ENCODE measurements at regions not wholly inside any gene's neighbourhood (a gene's known extent, or its start where the extent isn't known, plus 50 kb on each side); places are given as distances from the start of the nearest gene placed in this dataset.

DNA sequence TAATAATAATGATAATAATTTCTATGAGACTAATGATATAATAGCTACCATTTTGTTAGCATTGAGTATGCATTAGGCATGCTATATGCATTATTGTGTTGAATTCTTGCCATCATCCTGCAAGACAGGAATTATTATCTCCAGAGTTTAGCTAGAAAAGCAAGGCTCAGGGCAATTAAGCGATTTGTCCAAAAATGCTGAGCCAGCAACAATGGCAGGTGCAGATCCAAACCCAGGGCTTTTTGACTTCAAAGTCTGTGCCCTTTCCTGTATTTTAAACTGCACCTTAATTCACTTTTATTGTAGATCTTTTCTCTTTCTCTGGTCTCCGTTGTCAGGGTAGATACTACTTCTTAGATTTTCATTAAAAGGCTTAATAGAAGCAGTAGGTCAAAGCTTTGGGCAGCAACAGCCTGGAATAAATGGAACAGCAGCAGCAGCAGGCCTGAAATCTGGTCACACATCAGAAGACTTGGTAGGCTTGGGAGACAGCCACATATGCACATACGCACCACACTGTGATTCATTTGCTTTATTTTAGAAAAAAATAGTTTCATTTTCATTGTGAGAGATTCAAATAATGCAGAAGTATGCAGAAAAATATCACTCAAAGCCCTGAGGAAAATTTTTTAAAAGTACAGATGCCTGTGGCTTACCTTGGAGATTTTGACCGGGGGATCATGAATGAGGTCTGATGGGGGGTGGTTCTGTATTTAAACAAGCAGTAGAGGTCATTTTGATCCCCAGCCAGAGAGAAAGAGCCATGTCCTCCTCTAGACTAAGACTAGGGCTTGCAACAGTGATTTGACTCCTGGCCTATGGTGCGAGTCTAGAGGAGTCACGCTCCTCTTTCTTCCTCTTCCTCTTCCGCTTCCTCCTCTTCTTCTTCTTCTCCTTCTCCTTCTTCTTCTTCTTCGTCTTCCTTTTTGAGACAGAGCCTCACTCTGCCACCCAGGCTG, 455.7 kb downstream of the TSN start:
- TF ChIP-seq, protein P1, sequence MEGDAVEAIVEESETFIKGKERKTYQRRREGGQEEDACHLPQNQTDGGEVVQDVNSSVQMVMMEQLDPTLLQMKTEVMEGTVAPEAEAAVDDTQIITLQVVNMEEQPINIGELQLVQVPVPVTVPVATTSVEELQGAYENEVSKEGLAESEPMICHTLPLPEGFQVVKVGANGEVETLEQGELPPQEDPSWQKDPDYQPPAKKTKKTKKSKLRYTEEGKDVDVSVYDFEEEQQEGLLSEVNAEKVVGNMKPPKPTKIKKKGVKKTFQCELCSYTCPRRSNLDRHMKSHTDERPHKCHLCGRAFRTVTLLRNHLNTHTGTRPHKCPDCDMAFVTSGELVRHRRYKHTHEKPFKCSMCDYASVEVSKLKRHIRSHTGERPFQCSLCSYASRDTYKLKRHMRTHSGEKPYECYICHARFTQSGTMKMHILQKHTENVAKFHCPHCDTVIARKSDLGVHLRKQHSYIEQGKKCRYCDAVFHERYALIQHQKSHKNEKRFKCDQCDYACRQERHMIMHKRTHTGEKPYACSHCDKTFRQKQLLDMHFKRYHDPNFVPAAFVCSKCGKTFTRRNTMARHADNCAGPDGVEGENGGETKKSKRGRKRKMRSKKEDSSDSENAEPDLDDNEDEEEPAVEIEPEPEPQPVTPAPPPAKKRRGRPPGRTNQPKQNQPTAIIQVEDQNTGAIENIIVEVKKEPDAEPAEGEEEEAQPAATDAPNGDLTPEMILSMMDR (IDR thresholded peaks at IDR 0.05; ENCODE audit: low read depth, low read length), result no peak
- no peak for DNase-seq (ENCODE audit: low read depth, low spot score)
- in situ Hi-C loops (cut with HindIII; ENCODE audit: low sequenced_read_pairs), result no loop called here
- no peak overlapping the region for H3K4me3 ChIP-seq (ENCODE audit: low read depth, low read length)

DNA sequence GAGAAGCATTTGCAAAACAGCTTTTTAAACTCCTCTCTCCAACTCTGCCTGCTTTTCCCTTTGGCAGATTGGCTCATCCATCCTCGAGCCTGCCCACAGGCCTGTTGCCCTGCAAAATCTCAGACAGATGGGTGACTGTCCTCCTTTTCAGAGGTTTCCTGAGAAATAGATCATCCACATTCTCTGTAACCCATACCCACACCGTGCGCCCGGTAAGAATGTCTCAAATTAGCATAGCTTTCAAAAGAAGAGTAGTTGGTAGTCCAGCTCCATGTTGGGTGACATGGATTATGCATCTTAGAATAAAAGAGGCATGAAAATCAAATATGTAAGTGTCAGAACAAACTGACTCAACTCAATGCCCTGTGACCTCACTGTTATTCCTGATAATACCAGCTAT, 457.9 kb downstream of the TSN start:
- in situ Hi-C loops (cut with HindIII; ENCODE audit: low sequenced_read_pairs), result no loop called here
- no peak for DNase-seq (ENCODE audit: low read depth, low spot score)

DNA sequence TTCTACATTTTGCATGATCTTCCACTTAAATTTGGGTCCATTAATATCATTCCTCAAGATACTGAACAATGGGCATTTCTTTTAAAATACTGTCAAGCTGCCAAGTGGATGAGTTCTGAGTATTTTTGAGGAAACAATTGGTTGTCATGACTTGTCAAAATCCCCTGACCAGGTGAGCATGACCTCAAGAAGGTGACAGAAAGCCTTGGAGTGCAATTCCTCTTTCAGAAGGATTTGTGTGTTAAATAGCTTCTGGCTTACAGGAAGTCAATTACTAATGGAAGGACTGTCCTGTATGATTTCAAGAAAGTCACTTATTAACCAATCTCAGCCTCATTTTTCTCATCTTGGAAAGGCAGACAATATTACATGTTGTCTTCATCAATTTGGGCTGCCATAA, 460.6 kb downstream of the TSN start:
- TF ChIP-seq, protein P1 (IDR thresholded peaks at IDR 0.05; ENCODE audit: low read depth, low read length), result no peak
- no peak for DNase-seq (ENCODE audit: low read depth, low spot score)
- H3K4me3 ChIP-seq (ENCODE audit: low read depth, low read length), result no peak overlapping the region
- in situ Hi-C loops (cut with HindIII; ENCODE audit: low sequenced_read_pairs), result no loop called here

More for the DNA sequence above, 457.9 kb downstream of the TSN start:
- TF ChIP-seq, protein P1 (IDR thresholded peaks at IDR 0.05; ENCODE audit: low read depth, low read length), result no peak
- no peak overlapping the region for H3K4me3 ChIP-seq (ENCODE audit: low read depth, low read length)

DNA sequence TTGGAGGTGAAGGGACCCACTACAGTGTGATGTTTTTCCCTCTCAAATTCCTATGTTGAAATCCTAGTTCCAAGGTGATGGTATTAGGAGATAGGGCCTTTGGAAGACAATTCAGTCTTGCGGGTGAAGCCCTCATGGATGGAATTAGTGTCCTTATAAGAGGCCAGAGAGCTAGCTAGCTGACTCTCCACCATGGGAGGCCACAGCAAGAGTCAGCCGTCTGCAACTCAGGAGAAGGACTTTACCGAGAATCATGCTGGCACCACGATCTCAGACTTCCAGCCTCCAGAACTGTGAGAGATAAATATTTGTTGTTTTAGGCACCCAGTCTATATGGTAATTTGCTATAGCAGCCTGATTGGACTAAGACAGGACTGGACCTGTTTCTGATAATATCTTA, 461.4 kb downstream of the TSN start:
- no peak for DNase-seq (ENCODE audit: low read depth, low spot score)
- in situ Hi-C loops (cut with HindIII; ENCODE audit: low sequenced_read_pairs), result no loop called here
- H3K4me3 ChIP-seq (ENCODE audit: low read depth, low read length), result no peak overlapping the region
- TF ChIP-seq, protein P1 (IDR thresholded peaks at IDR 0.05; ENCODE audit: low read depth, low read length), result no peak

DNA sequence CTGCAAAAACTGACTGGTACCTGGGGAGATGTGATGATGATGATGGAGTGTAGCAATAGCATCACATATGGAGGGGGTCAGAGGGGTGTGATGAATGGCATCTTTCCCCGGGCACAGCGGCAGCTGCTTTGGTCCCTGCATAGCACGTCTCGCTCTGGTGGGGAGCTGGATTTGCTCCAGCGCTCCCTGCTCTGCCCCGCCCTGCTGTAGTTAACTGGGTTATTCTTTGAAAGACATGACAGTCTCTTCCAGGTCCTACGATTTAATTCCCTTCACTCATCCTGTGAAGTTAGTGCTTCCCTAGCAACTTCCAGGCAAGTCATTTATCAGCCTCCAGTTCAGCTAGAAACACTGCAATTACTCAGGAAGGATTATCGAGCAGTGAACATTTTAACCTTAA, 463.1 kb downstream of the TSN start:
- H3K4me3 ChIP-seq (ENCODE audit: low read depth, low read length), result no peak overlapping the region
- TF ChIP-seq, protein P1 (IDR thresholded peaks at IDR 0.05; ENCODE audit: low read depth, low read length), result no peak
- in situ Hi-C loops (cut with HindIII; ENCODE audit: low sequenced_read_pairs), result no loop called here
- no peak for DNase-seq (ENCODE audit: low read depth, low spot score)

DNA sequence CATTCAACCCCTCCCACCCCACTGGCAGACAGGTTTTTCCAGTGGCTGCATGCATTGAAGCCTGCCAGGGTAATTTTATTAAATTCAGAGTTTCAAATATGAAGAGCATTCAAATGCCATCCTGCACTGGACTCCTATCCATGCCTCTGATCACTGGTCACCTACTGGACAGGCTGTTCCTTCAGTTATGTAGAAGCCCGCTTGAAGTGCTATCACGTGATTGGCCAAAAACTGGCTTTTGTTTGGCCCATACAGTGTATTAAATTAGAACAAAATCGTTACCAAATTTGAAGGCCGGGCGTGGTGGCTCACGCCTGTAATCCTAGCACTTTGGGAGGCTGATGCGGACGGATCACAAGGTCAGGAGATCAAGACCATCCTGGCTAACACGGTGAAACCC, 464.1 kb downstream of the TSN start:
- no peak overlapping the region for H3K4me3 ChIP-seq (ENCODE audit: low read depth, low read length)
- in situ Hi-C loops (cut with HindIII; ENCODE audit: low sequenced_read_pairs), result no loop called here
- TF ChIP-seq, protein P1 (IDR thresholded peaks at IDR 0.05; ENCODE audit: low read depth, low read length), result no peak
- DNase-seq (ENCODE audit: low read depth, low spot score), result no peak

All from astrocyte of the spinal cord (primary cell).